Kidney tubule cell (primary cell): ENCODE measurements at regions not wholly inside any gene's neighbourhood (a gene's known extent, or its start where the extent isn't known, plus 50 kb on each side); places are given as distances from the start of the nearest gene placed in this dataset.
A peak's percentile ranks its signal among the peaks of the same experiment; 100 is the strongest.
"Not testable (repeated sequence)": the region's sequence is repeated elsewhere in the genome, so short reads cannot be mapped to it uniquely, and the experiment has no call there.

ENCODE experiments used
- DNase-seq: peaks from one replicate; pipeline ENCODE4 v3.0.0-alpha.2; 2018; ENCODE audit warnings: low spot score

GRCh38 chr1:245061808-245062207, 93.0 kb upstream of the KIF26B start:
- DNase-seq, result not testable (repeated sequence)

DNA sequence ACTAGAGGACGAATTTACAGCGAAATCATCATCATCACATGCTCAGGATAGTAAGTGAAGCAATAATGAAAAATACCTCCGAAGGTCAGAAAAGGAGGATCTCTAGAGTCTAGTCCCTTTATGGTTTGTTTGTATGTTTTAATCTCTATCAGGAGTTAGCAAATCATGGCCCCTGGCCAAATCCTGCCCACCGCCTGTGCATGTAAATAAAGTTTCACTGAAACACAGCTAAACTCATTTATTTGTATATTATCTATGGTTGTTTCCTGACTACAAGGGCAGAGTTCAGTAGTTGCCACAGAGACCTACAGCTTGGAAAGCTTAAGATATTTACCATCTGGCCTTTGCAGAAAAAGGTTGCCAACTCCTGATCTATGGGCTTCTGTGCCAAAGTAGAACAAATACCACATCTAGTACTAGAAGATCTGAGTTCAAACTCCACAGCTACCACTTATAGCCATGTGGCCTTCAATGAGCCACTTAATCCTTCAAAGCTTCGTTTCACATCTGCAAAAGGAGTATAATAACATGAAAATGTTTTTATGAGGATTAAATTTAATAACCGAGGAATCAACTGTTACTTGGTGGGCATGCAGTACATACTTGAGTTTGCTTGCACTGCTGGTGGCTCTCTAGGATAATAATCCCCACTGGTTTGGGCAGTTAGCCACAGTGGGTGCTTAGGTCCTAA, 94.0 kb upstream of the KIF26B start:
- DNase-seq, result no peak

DNA sequence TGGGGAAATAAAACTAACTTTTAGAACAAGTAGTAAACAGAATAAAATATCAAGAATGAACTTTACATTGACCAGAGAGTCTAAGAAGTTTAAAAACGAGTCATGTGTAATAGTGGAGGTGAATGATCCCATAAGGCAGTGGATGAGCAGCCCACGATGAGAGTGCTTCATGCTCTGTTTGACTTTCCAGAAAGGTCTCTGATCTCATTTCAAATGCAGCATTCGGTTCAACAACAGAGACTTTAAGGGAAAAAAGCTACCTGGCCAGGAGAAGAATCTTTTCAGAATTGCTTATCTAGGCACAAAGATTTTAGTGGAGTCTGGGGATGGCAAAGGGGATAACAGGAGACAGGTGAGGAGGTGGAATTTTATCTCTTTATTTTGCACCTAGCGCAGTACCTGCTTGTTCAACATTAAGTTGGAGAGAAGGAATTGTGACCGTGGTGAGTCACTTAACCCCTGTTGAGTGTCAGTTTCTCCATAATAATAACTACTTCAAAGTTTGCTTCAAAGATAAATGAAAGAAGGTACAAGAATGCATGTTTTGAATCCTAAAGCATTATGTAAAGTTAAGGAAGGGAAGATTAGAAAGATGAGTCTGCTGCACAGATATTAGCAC, 94.9 kb upstream of the KIF26B start:
- DNase-seq, result no peak

- no peak for DNase-seq
Observed at GRCh38 chr1:245058882-245059281, 95.9 kb upstream of the KIF26B start.

DNA sequence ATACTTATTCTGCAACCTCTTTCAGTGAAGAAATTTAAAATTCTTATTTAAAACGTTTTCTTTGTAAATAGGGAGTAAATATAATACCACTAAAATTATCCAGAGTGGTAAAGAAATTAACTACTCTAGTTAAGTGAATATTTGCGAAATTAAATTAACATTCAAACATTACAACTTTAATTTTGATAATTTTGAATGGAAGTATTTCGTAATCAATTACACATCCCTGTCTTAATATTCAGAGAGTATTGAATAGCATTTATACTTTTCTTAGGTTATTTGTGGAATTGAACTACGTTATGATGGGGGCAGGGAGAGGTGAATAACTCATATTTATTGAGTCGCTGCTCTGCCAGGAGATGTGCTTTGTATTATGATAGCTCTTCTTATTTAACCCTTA, 96.3 kb upstream of the KIF26B start:
- DNase-seq, result no peak

GRCh38 chr1:245056913-245057312, 97.9 kb upstream of the KIF26B start:
- no peak for DNase-seq

DNA sequence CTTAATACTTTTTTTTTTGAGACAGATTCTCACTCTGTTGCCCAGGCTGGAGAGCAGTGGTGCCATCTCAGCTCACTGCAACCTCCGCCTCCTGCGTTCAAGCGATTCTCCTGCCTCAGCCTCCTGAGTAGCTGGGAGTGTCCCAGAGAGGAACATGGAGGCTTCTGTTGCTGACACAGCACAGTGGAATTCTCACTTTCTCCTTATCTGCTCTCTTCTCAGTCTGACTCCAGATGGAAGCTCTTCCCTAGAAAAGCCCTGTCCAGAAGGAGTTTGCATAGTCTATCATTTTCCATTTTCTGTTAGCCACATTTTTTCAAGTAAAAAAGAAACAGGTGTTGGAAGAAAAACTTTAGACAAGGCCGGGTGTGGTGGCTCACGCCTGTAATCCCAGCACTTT, 98.5 kb upstream of the KIF26B start:
- not testable (repeated sequence) for DNase-seq

GRCh38 chr1:245055752-245056151, 99.0 kb upstream of the KIF26B start:
- DNase-seq, result no peak

DNA sequence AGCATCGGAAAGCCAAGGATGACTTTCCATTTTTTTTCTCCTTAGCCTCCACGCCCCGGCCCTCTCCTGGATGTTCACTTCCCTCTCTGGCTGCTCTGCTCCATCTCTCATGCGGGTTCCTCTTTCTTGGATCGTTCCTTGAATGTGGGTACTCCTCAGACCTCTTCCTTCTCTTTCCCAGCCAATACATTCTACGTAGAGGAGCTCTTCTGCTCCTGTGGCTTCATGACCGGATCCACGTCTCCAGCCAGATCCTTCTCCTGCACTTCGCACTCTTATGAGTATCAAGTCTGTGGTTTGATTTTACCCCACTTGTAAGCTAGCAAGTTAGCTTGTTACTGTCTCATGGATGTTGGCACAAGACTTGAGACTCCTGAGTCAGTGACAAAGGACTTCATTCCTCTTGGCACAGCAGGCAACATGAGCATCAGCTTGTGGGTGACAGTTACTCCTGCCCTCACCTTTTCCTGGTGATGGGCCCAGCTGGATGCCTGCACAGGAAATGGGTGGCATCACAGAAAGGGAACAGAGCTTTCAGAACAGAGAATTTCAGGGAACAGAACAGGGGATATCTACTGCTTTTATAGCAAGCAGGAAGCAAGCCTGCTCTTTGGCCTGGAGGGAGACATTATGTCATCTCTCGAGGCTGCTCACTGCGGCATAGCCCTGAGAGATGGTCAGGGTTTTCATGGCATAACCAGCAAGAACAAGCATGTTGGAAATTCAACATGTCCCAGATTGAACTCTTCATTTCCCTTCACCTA, 100.1 kb upstream of the KIF26B start:
- DNase-seq, result no peak

DNA sequence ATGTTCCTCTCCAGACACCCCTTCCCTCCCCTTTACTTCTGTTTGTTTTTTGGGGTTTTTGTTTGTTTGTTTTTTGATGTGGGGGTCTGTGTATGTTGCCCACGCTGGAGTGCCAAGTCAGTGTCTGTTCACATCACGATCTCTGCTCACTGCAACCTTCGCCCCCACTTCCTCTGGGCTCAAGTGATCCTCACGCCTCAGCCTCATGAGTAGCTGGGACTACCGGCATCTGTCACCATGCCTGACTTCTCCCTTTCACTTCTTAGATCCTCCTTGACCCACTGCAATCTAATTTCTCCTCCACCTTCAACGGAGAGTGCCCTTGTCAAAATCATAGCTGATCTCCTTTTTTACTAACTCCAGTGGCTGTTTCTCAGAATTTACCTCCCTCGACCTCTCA, 100.7 kb upstream of the KIF26B start:
- DNase-seq, result no peak

- no peak for DNase-seq
Observed at GRCh38 chr1:245052258-245052657, 102.5 kb upstream of the KIF26B start.

DNA sequence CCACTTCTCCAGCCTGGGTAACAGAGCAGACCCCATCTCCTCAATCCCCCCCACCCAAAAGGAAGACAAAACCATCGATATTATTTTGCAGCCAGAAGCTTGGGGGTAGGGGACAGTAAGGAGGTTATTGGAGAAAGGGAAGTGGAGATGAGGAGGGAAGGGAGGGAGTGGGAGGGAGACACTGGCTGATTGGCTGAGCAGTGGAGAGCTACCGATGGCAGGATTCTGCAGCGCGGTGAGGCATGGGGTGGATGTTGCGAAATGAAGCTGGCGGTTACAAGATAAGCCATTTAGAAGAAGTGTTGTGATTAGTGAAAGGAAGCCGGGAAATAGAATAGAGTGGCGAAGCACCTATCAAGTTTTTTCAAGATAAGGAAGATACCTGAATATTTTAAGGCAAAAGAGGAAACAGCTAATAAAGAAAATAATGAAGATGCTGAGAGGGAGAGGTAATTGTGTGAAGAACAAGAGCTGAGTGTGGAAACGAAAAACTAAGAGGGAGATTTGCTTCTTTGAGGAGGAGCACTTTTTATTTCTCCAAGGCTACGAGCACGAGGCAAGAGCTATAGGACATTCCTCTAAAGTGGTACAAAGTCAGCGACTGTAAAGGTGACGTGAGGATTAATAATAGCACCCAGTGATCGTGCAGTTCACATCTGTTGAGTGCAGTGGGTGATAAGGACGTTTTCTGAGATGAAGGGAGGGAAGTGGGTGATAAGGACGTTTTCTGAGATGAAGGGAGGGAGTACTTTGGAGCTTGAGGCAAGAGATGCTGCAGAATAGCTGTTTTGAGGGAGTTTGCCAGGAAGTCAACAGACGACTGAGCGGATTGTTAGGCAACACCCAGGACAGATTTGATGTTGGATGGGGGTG, 103.2 kb upstream of the KIF26B start:
- no peak for DNase-seq

DNA sequence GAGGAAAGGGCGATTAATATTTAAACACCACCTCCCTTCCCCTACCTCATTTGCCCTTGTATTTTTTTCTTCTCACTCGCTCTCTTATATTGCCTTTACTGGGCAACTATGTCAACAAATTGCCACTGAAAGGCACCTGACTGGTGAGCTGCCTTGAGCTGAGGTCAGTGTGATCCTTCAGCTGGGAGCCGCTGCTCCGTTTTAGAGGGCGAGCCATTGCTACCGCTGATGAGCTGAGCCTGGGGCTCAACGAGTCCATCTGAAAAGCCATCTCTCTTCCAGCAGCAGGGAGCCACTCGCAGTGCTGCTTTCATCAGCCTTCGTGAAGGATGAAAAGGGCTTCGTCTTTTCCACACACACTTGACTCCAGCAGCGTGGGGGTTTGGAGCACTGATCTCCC, 108.0 kb upstream of the KIF26B start:
- DNase-seq, result peak; percentile 6

GRCh38 chr1:245046315-245046714, 108.5 kb upstream of the KIF26B start:
- DNase-seq, result no peak

DNA sequence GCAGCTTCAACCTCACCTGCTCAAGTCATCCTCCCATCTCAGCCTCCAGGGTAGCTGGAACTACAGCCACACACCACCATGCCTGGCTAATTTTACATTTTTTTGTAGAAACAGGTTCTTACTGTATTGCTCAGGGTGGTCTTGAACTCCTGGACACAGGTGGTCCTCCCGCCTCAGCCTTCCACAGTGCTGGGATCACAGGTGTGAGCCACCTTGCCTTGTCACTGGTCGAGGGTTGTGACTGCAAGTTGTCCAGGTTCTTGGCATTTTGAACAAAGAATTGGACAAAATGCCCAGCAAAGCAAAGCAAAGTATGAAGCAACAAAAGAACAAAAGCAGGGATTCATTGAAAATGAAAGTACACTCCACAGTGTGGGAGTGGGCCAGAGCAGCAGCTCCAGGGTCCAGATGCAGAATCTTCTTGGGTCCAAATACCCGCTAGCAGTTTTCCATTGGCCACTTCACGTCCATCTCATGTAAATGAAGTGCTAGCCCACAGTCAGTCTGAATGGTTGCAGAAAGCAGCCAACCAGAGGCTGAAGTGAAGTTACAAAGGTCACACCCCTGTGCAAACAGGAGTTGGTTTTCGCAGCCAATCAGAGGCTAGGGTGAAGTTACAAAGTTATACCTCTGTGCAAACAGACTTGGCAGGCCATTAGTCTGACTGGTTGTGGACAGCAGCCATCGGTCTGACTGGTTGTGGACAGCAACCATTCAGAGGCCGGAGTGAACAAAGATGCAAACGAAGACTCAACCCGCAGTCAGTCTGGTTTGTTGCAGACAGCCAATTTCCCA, 109.5 kb upstream of the KIF26B start:
- peak; percentile 85 for DNase-seq

DNA sequence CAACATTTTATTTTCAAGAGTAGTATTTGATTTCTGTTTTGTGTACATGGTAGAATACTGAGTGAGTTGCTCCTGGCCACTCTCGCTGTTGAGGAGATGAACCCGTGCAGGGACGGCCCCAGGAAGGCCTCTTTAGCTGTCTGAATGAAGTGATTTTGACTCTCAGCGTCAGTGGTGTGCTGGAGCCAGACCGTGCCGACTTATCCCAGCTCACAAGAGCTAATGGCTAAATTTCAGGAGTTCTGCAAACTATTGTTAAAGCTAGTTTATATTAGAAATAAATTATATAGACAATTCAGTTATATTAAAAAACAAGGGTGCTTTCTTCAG, 111.2 kb upstream of the KIF26B start:
- DNase-seq, result no peak

- no peak for DNase-seq
Observed at GRCh38 chr1:245041058-245041698, 113.6 kb upstream of the KIF26B start.

DNA sequence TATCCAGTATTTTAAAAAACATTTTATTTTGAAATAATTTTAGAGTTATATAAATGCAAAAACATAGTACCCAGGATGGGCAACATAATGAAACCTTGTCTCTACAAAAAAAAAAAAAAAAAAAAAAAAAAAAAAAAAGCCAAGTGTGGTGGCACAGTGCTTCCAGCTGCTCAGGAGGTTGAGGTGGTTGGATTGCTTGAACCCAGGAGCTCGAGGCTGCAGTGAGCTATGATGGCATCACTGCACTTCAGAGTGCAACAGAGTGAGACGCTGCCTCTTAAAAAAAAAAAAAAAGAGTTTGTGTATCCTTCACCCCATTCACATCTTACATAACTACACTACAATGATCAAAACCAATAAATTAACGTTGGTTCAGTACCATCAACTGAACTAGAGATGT, 115.6 kb upstream of the KIF26B start:
- no peak for DNase-seq

DNA sequence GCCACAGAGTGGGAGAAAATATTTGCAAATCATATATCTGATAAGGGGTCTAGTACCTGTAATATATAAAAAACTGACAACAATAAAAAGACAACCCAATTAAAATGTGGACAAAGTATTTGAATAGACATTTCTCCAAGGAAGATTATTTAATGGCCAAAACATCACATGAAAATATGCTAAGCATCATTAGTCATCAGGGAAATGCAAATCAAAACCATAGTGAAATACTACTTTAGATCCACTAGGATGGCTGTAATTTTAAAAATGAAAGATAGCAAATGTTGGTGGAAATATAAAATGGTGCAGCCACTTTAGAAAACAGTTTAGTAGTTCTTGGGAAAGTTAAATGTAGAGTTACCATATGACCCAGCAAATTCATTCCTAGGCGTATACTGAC, 118.7 kb upstream of the KIF26B start:
- no peak for DNase-seq

- DNase-seq, result peak; percentile 59
Observed at GRCh38 chr1:245031041-245031440, 123.7 kb upstream of the KIF26B start.

GRCh38 chr1:245026247-245026646, 128.5 kb upstream of the KIF26B start:
- DNase-seq, result no peak
